ENCODE measurements at regions not wholly inside any gene's neighbourhood (a gene's known extent, or its start where the extent isn't known, plus 50 kb on each side); places are given as distances from the start of the nearest gene placed in this dataset.
"Not testable (repeated sequence)": the region's sequence is repeated elsewhere in the genome, so short reads cannot be mapped to it uniquely, and the experiment has no call there.

DNA sequence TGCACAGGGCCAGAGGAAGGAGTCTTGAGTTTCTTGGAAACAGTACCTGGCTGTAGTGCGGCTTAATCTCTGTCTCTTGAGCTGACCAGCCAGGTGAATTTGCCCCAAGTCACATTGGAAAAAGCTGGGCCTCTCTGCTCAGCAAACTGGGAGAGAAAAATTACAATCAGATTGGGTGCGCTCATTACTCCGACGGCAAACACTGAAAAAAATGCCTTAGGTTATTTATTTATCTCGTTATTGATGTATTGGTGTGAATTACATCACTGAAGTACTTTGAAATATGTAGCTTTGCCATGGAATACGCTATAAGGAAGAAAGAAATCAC lies 4493.4 kb upstream of the OR11H1 start:
- not testable (repeated sequence) for TF ChIP-seq CTCF (IDR thresholded peaks at IDR 0.05); EZH2 (IDR thresholded peaks at IDR 0.05; ENCODE audit: borderline replicate concordance, insufficient read depth, low read depth, low read length, poor library complexity, severe bottlenecking)
